Chondrocyte (in vitro differentiated cells): ENCODE measurements at regions not wholly inside any gene's neighbourhood (a gene's known extent, or its start where the extent isn't known, plus 50 kb on each side); places are given as distances from the start of the nearest gene placed in this dataset.
"Not testable (repeated sequence)": the region's sequence is repeated elsewhere in the genome, so short reads cannot be mapped to it uniquely, and the experiment has no call there.

Experiments
- DNase-seq: peaks from one replicate; pipeline ENCODE4 v3.0.0; 2021; ENCODE audit warnings: mixed read lengths, low spot score
- H3K27ac Mint-ChIP-seq: one replicate; pipeline ENCODE4 v1.8.0; 2021; ENCODE audit warnings: mild to moderate bottlenecking, moderate library complexity, mixed read lengths; ENCODE audit not compliant: unreplicated experiment
- H3K27me3 Mint-ChIP-seq: 2 replicates; pipeline ENCODE4 v1.8.0; 2021; ENCODE audit warnings: low read depth, mixed read lengths
- H3K36me3 Mint-ChIP-seq: 2 replicates; pipeline ENCODE4 v1.8.0; 2021; ENCODE audit warnings: low read depth, mixed read lengths
- H3K4me1 Mint-ChIP-seq: 2 replicates; pipeline ENCODE4 v1.8.0; 2021; ENCODE audit warnings: low read depth, mild to moderate bottlenecking, mixed read lengths
- H3K4me3 Mint-ChIP-seq: one replicate; pipeline ENCODE4 v1.8.0; 2021; ENCODE audit warnings: mild to moderate bottlenecking, moderate library complexity, mixed read lengths; ENCODE audit not compliant: unreplicated experiment
- H3K9me3 Mint-ChIP-seq: 2 replicates; pipeline ENCODE4 v1.8.0; 2021; ENCODE audit warnings: low read depth, mixed read lengths
- CTCF ChIP-seq: fragments of 200-600 bp; sonication (generic); IDR thresholded peaks from 2 replicates; pipeline ENCODE4 v1.5.0; 2021; ENCODE audit warnings: antibody characterized with exemption, mild to moderate bottlenecking, moderate library complexity

GRCh38 chr2:103387888-103388287 is 626.1 kb downstream of the TMEM182 start:
- no peak for DNase-seq
- no peak overlapping the region for H3K4me3 Mint-ChIP-seq
- no peaks in the 10 kb centered on the region for H3K27me3 Mint-ChIP-seq
- TF ChIP-seq CTCF: no peak
- no peak overlapping the region for H3K27ac Mint-ChIP-seq
- H3K36me3 Mint-ChIP-seq: no peaks in the 10 kb centered on the region
- H3K9me3 Mint-ChIP-seq: no peaks in the 10 kb centered on the region
- H3K4me1 Mint-ChIP-seq: no peaks in the 10 kb centered on the region

GRCh38 chr2:103396152-103396551 is 634.3 kb downstream of the TMEM182 start:
- Mint-ChIP-seq H3K4me3 (no peak overlapping the region), H3K9me3 (peaks cover 3% of the 10 kb centered on the region), H3K27ac (no peak overlapping the region), H3K4me1 (peaks cover 7% of the 10 kb centered on the region), H3K27me3 (no peaks in the 10 kb centered on the region), H3K36me3 (no peaks in the 10 kb centered on the region)
- DNase-seq: no peak
- TF ChIP-seq CTCF: no peak

GRCh38 chr2:103401621-103402020 is 639.8 kb downstream of the TMEM182 start:
- no peaks in the 10 kb centered on the region for H3K27me3 Mint-ChIP-seq
- no peak for DNase-seq
- peak overlapping the region; percentile 92 for H3K27ac Mint-ChIP-seq
- no peaks in the 10 kb centered on the region for H3K36me3 Mint-ChIP-seq
- no peak for TF ChIP-seq CTCF
- peak overlapping the region; percentile 13 for H3K4me3 Mint-ChIP-seq
- H3K4me1 Mint-ChIP-seq: peaks cover 17% of the 10 kb centered on the region
- H3K9me3 Mint-ChIP-seq: no peaks in the 10 kb centered on the region

DNA sequence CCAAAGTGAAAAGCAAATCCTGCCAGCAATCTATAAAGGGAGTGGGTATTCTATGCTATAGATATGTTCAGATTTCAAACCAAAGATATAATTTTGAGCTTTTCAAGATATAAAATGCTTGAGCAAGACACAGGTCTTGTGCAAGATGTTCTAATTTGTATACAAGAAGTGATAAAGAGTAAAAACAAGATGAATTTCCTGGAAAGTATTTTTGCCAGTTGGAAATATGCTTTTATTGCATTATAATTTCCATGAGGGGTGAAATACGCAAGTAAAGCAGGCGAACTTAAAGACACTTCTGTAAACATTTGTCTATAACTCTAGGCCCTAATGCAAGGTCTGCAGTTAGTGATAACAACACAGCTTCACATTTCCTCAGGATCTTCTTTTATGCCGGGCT is 640.5 kb downstream of the TMEM182 start:
- Mint-ChIP-seq H3K27me3 (no peaks in the 10 kb centered on the region), H3K36me3 (no peaks in the 10 kb centered on the region), H3K4me3 (no peak overlapping the region), H3K4me1 (peaks cover 17% of the 10 kb centered on the region), H3K27ac (peak overlapping the region; percentile 92), H3K9me3 (no peaks in the 10 kb centered on the region)
- DNase-seq: no peak
- no peak for TF ChIP-seq CTCF

DNA sequence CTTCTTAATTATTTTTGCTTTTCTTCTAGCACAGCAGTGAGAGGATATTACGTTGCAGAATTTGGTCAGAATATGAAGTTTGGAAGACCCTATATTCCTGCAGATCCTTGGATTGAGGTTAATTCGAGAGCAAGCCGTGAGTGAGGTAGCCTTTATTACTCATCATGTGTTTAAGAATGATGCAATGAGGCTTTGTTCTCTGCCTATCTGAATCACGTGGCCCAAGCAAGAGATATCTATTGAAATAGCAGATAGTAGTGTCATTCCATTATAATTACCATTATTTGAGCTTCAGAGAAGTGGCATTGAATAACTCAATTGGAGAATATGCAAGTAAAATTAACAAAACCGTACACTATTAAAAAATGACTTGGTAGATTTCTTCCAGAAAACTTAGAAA is 641.1 kb downstream of the TMEM182 start:
- H3K36me3 Mint-ChIP-seq: no peaks in the 10 kb centered on the region
- peaks cover 17% of the 10 kb centered on the region for H3K4me1 Mint-ChIP-seq
- H3K27ac Mint-ChIP-seq: no peak overlapping the region
- H3K27me3 Mint-ChIP-seq: no peaks in the 10 kb centered on the region
- no peak overlapping the region for H3K4me3 Mint-ChIP-seq
- no peak for TF ChIP-seq CTCF
- DNase-seq: no peak
- no peaks in the 10 kb centered on the region for H3K9me3 Mint-ChIP-seq

GRCh38 chr2:103403388-103403787 is 641.6 kb downstream of the TMEM182 start:
- not testable (repeated sequence) for H3K27me3 Mint-ChIP-seq, H3K4me3 Mint-ChIP-seq, DNase-seq, H3K36me3 Mint-ChIP-seq, H3K9me3 Mint-ChIP-seq, H3K27ac Mint-ChIP-seq
- peaks cover 17% of the 10 kb centered on the region for H3K4me1 Mint-ChIP-seq
